ENCODE measurements at regions not wholly inside any gene's neighbourhood (a gene's known extent, or its start where the extent isn't known, plus 50 kb on each side); places are given as distances from the start of the nearest gene placed in this dataset.

DNA sequence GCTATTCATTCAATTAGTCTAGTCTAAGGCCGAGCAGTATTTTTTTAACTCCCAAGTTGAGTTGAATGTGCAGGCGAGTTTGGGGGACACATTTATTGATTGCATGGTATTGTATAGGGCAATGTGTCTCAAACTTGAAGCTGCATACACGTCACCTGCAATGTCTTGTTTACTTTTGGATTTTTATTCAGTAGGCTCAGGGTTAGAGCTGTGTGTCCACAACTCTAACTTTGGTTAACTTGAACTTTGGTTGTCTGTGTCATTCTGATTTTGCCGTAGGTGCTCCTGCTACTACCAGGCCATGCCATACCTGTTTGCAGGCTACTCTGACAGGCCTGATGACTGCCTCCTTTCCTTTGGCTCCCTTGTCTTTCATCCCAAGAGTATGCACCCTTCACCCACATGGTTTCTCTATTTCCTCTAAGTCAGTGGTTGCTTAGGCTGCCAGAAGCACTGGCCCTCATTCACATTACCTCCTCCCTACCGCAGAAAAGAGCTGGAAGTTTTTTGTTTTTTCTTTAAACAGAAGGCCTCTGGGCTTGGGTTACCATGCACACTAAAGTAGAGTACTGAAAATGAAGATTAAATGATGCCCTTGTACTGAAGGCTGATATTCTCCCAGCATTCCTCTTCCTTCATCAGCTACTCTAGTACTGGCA is 219.4 kb upstream of the SPOPL start:
- H3K36me3 ChIP-seq (ENCODE audit: control insufficient read depth, insufficient read depth, low read length), result no peaks in the 10 kb centered on the region
- H3K9ac ChIP-seq (ENCODE audit: low read depth, low read length), result no peak overlapping the region

DNA sequence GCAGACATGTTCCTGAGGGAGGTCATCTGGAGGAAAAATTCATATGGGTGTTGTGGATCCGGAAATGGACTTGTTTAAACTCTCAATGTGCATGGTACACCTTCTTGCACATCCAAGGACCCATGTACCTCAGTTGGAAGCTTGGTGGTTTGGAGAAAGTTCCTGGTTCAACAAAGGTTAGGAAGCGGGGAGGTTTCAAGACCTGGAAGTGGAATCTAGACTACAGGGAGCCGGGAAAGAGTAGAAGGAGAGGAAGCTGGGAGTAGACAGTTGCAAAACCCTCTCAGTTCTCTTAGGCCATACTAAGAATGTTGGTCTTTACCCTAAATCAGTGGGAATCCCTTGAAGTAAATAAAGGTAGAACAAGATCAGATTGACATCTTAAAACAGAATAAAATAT is 209.8 kb upstream of the SPOPL start:
- H3K36me3 ChIP-seq (ENCODE audit: control insufficient read depth, insufficient read depth, low read length), result no peaks in the 10 kb centered on the region
- no peak overlapping the region for H3K9ac ChIP-seq (ENCODE audit: low read depth, low read length)
- no peak overlapping the region for H3K4me3 ChIP-seq (ENCODE audit: low read depth, low read length)
- H3K27me3 ChIP-seq (ENCODE audit: control insufficient read depth, insufficient read depth, low read length), result no peaks in the 10 kb centered on the region
- H3K27ac ChIP-seq (ENCODE audit: low read depth, low read length), result no peak overlapping the region
- H3K4me1 ChIP-seq (ENCODE audit: control insufficient read depth, insufficient read depth, low read length), result peaks cover 7% of the 10 kb centered on the region
- no peaks in the 10 kb centered on the region for H3K9me3 ChIP-seq (ENCODE audit: control insufficient read depth, insufficient read depth, low read length)

More for the DNA sequence above, 219.4 kb upstream of the SPOPL start:
- Histone ChIP-seq H3K9me3 (ENCODE audit: control insufficient read depth, insufficient read depth, low read length) (no peaks in the 10 kb centered on the region), H3K4me3 (ENCODE audit: low read depth, low read length) (no peak overlapping the region), H3K4me1 (ENCODE audit: control insufficient read depth, insufficient read depth, low read length) (peaks cover 8% of the 10 kb centered on the region), H3K27ac (ENCODE audit: low read depth, low read length) (no peak overlapping the region), H3K27me3 (ENCODE audit: control insufficient read depth, insufficient read depth, low read length) (no peaks in the 10 kb centered on the region)

DNA sequence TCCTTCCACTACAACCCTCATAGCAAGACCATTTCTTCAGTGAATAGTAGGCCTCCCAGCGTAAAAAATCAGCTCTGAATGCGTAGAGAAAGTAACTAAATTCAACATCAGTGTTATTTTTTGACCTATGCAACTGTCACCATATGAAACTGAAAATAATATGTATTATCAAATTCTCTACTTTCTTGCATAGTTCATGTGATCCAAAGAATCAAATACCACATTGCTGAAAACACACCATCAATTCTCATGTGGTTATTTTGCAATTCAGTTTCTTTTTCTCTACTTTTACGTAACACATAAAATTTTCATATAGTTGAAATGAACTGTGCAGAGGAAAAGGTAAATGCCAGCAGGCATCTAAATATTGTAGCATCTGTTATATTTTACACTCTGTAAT is 208.5 kb upstream of the SPOPL start:
- Histone ChIP-seq H3K9me3 (ENCODE audit: control insufficient read depth, insufficient read depth, low read length) (no peaks in the 10 kb centered on the region), H3K4me3 (ENCODE audit: low read depth, low read length) (no peak overlapping the region), H3K4me1 (ENCODE audit: control insufficient read depth, insufficient read depth, low read length) (peaks cover 7% of the 10 kb centered on the region), H3K27ac (ENCODE audit: low read depth, low read length) (no peak overlapping the region), H3K9ac (ENCODE audit: low read depth, low read length) (no peak overlapping the region), H3K36me3 (ENCODE audit: control insufficient read depth, insufficient read depth, low read length) (no peaks in the 10 kb centered on the region), H3K27me3 (ENCODE audit: control insufficient read depth, insufficient read depth, low read length) (no peaks in the 10 kb centered on the region)

GRCh38 chr2:138293549-138293948 is 208.0 kb upstream of the SPOPL start:
- no peaks in the 10 kb centered on the region for H3K9me3 ChIP-seq (ENCODE audit: control insufficient read depth, insufficient read depth, low read length)
- no peak overlapping the region for H3K9ac ChIP-seq (ENCODE audit: low read depth, low read length)
- no peak overlapping the region for H3K4me3 ChIP-seq (ENCODE audit: low read depth, low read length)
- no peak overlapping the region for H3K27ac ChIP-seq (ENCODE audit: low read depth, low read length)
- no peaks in the 10 kb centered on the region for H3K27me3 ChIP-seq (ENCODE audit: control insufficient read depth, insufficient read depth, low read length)
- no peaks in the 10 kb centered on the region for H3K36me3 ChIP-seq (ENCODE audit: control insufficient read depth, insufficient read depth, low read length)
- peaks cover 7% of the 10 kb centered on the region for H3K4me1 ChIP-seq (ENCODE audit: control insufficient read depth, insufficient read depth, low read length)

- Histone ChIP-seq H3K4me1 (ENCODE audit: control insufficient read depth, insufficient read depth, low read length) (peaks cover 7% of the 10 kb centered on the region), H3K9me3 (ENCODE audit: control insufficient read depth, insufficient read depth, low read length) (no peaks in the 10 kb centered on the region), H3K27ac (ENCODE audit: low read depth, low read length) (no peak overlapping the region), H3K9ac (ENCODE audit: low read depth, low read length) (no peak overlapping the region), H3K27me3 (ENCODE audit: control insufficient read depth, insufficient read depth, low read length) (no peaks in the 10 kb centered on the region), H3K4me3 (ENCODE audit: low read depth, low read length) (no peak overlapping the region), H3K36me3 (ENCODE audit: control insufficient read depth, insufficient read depth, low read length) (no peaks in the 10 kb centered on the region)
These were observed 207.1 kb upstream of the SPOPL start for GRCh38 chr2:138294451-138294850.

GRCh38 chr2:138296365-138296764 is 205.2 kb upstream of the SPOPL start:
- H3K9ac ChIP-seq (ENCODE audit: low read depth, low read length), result no peak overlapping the region
- H3K4me1 ChIP-seq (ENCODE audit: control insufficient read depth, insufficient read depth, low read length), result peaks cover 5% of the 10 kb centered on the region
- no peaks in the 10 kb centered on the region for H3K27me3 ChIP-seq (ENCODE audit: control insufficient read depth, insufficient read depth, low read length)
- no peak overlapping the region for H3K27ac ChIP-seq (ENCODE audit: low read depth, low read length)
- H3K9me3 ChIP-seq (ENCODE audit: control insufficient read depth, insufficient read depth, low read length), result no peaks in the 10 kb centered on the region
- H3K4me3 ChIP-seq (ENCODE audit: low read depth, low read length), result no peak overlapping the region
- no peaks in the 10 kb centered on the region for H3K36me3 ChIP-seq (ENCODE audit: control insufficient read depth, insufficient read depth, low read length)

DNA sequence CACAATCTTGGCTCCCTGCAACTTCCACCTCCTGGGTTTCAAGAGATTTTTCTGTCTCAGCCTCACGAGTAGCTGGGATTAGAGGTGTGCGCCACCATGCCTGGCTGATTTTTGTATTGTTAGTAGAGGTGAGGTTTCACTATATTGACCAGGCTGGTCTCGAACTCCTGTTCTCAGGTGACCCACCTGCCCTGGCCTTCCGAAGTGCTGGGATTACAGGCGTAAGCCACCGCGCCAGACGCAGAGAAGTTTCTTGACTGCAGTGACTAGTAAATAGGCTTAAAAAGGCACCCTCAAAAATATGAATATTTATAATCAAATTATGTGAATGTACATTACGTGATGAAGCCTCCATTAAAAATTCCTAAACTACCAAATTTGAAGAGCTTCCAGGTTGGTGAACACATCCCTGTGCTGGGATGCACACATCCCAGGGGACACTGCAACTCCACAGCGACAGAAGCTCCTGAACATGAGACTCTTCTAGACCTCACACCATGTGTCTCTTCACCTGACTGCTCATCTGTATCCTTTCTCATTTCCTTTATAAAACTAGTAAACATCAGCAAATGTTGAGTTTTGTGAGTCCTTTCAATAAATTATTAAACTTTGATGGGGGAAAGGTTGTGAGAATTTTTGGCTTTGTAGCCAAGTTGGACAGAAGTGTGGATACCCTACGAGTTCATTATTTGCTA is 203.3 kb upstream of the SPOPL start:
- no peak overlapping the region for H3K27ac ChIP-seq (ENCODE audit: low read depth, low read length)
- no peaks in the 10 kb centered on the region for H3K9me3 ChIP-seq (ENCODE audit: control insufficient read depth, insufficient read depth, low read length)
- no peak overlapping the region for H3K4me3 ChIP-seq (ENCODE audit: low read depth, low read length)
- H3K9ac ChIP-seq (ENCODE audit: low read depth, low read length), result no peak overlapping the region
- H3K36me3 ChIP-seq (ENCODE audit: control insufficient read depth, insufficient read depth, low read length), result no peaks in the 10 kb centered on the region
- H3K4me1 ChIP-seq (ENCODE audit: control insufficient read depth, insufficient read depth, low read length), result no peaks in the 10 kb centered on the region
- no peaks in the 10 kb centered on the region for H3K27me3 ChIP-seq (ENCODE audit: control insufficient read depth, insufficient read depth, low read length)

DNA sequence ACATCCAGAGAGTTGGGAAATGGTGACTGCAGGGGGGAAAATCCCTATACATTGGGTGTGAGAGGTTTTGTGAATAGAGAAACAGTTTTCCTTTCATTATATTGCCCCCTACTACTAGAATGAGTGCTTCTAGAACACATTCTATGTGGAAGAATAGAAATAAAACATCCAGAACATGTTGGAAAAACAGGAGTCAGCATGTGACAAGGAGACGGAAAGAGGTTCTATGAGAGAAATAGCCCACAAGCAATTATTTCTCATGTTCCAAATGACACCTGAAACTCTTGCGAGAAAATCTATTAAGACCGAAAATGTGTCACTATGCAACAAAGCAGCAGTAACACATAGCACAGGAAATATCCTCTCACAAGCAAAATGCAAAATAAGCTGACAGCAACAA is 202.7 kb upstream of the SPOPL start:
- Histone ChIP-seq H3K9me3 (ENCODE audit: control insufficient read depth, insufficient read depth, low read length) (no peaks in the 10 kb centered on the region), H3K9ac (ENCODE audit: low read depth, low read length) (no peak overlapping the region), H3K4me1 (ENCODE audit: control insufficient read depth, insufficient read depth, low read length) (no peaks in the 10 kb centered on the region), H3K27ac (ENCODE audit: low read depth, low read length) (no peak overlapping the region), H3K4me3 (ENCODE audit: low read depth, low read length) (no peak overlapping the region), H3K36me3 (ENCODE audit: control insufficient read depth, insufficient read depth, low read length) (no peaks in the 10 kb centered on the region), H3K27me3 (ENCODE audit: control insufficient read depth, insufficient read depth, low read length) (no peaks in the 10 kb centered on the region)

DNA sequence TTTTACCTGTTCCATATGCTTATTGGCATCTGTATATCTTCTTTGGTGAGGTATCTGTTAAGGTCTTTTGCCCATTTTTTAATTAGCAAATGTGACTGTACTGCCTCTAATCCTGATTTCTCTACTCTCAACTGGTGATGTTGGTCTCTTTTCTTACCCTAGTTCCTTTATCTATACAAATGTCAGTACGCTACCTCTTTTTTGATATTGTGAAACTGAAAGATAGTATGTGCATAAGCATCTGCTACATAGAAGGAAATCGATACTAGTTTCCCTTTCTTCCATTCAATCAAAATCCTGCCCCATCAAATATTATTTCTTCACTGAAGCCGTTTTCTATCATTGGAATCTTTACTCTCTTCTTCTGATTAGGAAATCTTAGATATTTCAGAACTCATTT is 194.9 kb upstream of the SPOPL start:
- H3K36me3 ChIP-seq (ENCODE audit: control insufficient read depth, insufficient read depth, low read length), result no peaks in the 10 kb centered on the region
- H3K4me3 ChIP-seq (ENCODE audit: low read depth, low read length), result no peak overlapping the region
- no peak overlapping the region for H3K9ac ChIP-seq (ENCODE audit: low read depth, low read length)

DNA sequence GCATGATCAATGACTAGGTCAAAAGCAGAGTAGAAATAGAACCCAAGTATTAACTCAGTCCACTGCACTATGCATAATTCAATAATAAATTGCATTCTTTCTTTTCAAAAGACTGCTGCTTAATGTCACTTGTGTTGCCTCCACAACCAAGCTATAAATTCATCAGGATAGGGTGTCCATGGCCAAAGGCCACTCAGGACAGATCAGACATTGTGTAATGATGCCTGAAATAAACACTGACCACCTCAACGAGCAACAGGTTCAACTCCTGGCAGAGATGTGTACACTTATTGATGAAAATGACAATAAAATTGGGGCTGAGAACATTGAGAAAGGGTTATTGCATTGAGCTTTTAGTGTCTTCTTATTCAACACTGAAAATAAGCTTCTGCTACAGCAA is 194.5 kb upstream of the SPOPL start:
- Histone ChIP-seq H3K9ac (ENCODE audit: low read depth, low read length) (no peak overlapping the region), H3K36me3 (ENCODE audit: control insufficient read depth, insufficient read depth, low read length) (no peaks in the 10 kb centered on the region), H3K27me3 (ENCODE audit: control insufficient read depth, insufficient read depth, low read length) (no peaks in the 10 kb centered on the region), H3K4me1 (ENCODE audit: control insufficient read depth, insufficient read depth, low read length) (no peaks in the 10 kb centered on the region), H3K4me3 (ENCODE audit: low read depth, low read length) (no peak overlapping the region), H3K9me3 (ENCODE audit: control insufficient read depth, insufficient read depth, low read length) (no peaks in the 10 kb centered on the region), H3K27ac (ENCODE audit: low read depth, low read length) (no peak overlapping the region)

More for the DNA sequence above, 194.9 kb upstream of the SPOPL start:
- Histone ChIP-seq H3K27me3 (ENCODE audit: control insufficient read depth, insufficient read depth, low read length) (no peaks in the 10 kb centered on the region), H3K4me1 (ENCODE audit: control insufficient read depth, insufficient read depth, low read length) (no peaks in the 10 kb centered on the region), H3K27ac (ENCODE audit: low read depth, low read length) (no peak overlapping the region), H3K9me3 (ENCODE audit: control insufficient read depth, insufficient read depth, low read length) (no peaks in the 10 kb centered on the region)

DNA sequence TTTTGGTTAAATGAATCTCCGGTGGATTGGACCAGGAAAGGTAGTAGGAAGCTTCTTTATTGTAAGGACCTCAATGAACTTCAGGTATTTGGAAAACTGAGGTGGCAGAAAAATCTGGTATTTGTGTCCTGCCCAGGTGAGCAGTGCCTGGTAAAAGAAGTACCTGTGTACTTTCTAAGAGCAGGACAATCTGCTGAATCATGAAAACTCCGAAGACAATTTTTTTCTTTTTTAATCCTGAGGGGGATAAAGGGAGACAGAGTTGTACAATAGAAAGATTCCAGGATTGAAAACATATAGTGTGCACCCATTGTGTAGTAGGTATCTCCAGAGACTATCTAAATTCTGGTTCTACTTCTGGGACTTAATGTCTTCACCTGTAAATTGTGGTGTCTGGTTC is 191.8 kb upstream of the SPOPL start:
- Histone ChIP-seq H3K9me3 (ENCODE audit: control insufficient read depth, insufficient read depth, low read length) (no peaks in the 10 kb centered on the region), H3K9ac (ENCODE audit: low read depth, low read length) (no peak overlapping the region)

More for the DNA sequence above, 191.8 kb upstream of the SPOPL start:
- Histone ChIP-seq H3K27ac (ENCODE audit: low read depth, low read length) (no peak overlapping the region), H3K27me3 (ENCODE audit: control insufficient read depth, insufficient read depth, low read length) (no peaks in the 10 kb centered on the region), H3K4me1 (ENCODE audit: control insufficient read depth, insufficient read depth, low read length) (no peaks in the 10 kb centered on the region), H3K36me3 (ENCODE audit: control insufficient read depth, insufficient read depth, low read length) (no peaks in the 10 kb centered on the region), H3K4me3 (ENCODE audit: low read depth, low read length) (no peak overlapping the region)

Data from HUES48 (cell line).